Testis (tissue), 2 donors: ENCODE measurements at regions not wholly inside any gene's neighbourhood (a gene's known extent, or its start where the extent isn't known, plus 50 kb on each side); places are given as distances from the start of the nearest gene placed in this dataset.

Experiments
- CTCF ChIP-seq, 3 experiments: fragments of 450-650 bp in 2 of 3; fragments of 200-600 bp in 1 of 3; sonication (generic) in 1 of 3; IDR thresholded peaks; one replicate each; pipeline ENCODE4 v1.5.1; 2016 to 2019; ENCODE audit warnings: antibody characterized with exemption in 3 of 3, mild to moderate bottlenecking in 2 of 3, moderate library complexity in 1 of 3
- POLR2A ChIP-seq: fragments of 450-650 bp; IDR thresholded peaks from one replicate; pipeline ENCODE4 v1.6.1; 2017; ENCODE audit warnings: antibody characterized with exemption, mild to moderate bottlenecking, moderate library complexity

- TF ChIP-seq CTCF (IDR thresholded peaks at IDR 0.05): no peak
- no peak for TF ChIP-seq POLR2A
Observed at GRCh38 chr13:89755729-89756492, 1591.6 kb upstream of the MIR17HG start.
